ENCODE measurements at regions not wholly inside any gene's neighbourhood (a gene's known extent, or its start where the extent isn't known, plus 50 kb on each side); places are given as distances from the start of the nearest gene placed in this dataset.

- no peak for TF ChIP-seq CTCF (IDR thresholded peaks at IDR 0.05; ENCODE audit: low read depth, low read length, missing control alignments)
- H3K4me3 ChIP-seq (ENCODE audit: low read depth, low read length), result no peak overlapping the region
- no peak for DNase-seq (ENCODE audit: low read depth)
Observed at GRCh38 chr9:126149661-126150060, 177.0 kb upstream of the MVB12B start.

DNA sequence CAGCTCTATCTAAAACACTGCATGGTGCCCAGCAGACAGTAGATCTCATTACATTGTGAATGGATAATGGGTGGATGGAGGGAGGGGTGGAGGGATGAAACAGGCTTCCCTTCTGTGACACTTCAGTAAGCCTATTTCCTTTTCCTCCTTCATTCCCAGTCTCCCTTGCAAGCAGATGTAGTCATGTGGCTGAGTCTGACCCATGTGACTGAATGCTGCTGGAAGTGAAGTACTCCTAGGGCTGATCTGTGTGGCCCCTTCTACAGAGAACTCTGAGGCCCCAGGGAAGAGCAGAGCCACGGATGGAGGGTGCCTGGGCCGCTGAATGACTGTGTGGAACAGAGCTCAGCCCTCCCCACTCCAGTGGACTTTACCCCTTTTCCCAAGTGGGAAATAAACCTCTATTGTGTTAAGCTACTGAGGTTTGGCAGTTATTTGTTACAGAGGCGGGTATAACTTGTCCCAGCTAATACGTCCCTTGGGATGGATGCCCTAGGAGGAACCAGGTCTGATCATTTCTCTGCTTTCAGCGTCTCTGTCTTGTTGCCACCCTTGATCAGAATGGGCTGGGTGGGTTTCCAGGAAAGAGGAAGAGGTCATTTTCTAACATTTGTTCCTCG, 176.1 kb upstream of the MVB12B start:
- no peak overlapping the region for H3K4me3 ChIP-seq (ENCODE audit: low read depth, low read length)
- DNase-seq (ENCODE audit: low read depth), result no peak
- no peak for TF ChIP-seq CTCF (IDR thresholded peaks at IDR 0.05; ENCODE audit: low read depth, low read length, missing control alignments)

DNA sequence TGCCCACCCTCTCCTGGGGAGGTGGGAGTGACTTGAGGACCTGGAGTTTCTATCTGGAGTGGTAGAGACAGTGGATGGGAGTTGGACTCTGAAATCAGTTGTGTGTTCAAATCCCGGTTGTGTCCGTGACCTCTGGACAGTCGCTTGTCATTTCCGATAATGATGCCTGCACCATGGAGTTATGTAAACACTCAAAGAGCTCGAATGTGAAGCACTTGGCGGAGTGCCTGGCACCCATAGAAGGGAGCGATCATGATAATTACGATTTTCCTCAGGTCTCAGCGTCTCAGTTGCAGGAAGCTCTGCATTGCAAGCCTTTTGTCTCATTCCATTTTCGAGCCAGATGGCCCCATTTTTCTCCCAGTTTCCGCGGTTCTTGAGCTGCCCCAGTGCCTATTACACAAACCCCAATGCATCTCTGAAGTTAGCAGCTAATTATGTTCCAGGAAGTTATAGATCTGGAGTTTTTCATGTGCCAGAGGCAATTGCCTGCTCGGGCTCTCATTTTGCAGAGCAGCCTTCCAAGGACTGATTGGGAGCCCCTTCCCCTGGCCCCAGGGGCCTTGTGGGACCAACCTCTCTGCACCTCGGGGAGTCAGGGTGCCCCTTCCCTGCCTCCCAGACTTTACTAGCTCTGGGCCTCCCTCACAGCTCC, 175.5 kb upstream of the MVB12B start:
- no peak for TF ChIP-seq CTCF (IDR thresholded peaks at IDR 0.05; ENCODE audit: low read depth, low read length, missing control alignments)
- H3K4me3 ChIP-seq (ENCODE audit: low read depth, low read length), result no peak overlapping the region
- DNase-seq (ENCODE audit: low read depth), result no peak

- H3K4me3 ChIP-seq (ENCODE audit: low read depth, low read length), result no peak overlapping the region
- no peak for DNase-seq (ENCODE audit: low read depth)
- no peak for TF ChIP-seq CTCF (IDR thresholded peaks at IDR 0.05; ENCODE audit: low read depth, low read length, missing control alignments)
Observed at GRCh38 chr9:126151686-126152134, 174.9 kb upstream of the MVB12B start.

DNA sequence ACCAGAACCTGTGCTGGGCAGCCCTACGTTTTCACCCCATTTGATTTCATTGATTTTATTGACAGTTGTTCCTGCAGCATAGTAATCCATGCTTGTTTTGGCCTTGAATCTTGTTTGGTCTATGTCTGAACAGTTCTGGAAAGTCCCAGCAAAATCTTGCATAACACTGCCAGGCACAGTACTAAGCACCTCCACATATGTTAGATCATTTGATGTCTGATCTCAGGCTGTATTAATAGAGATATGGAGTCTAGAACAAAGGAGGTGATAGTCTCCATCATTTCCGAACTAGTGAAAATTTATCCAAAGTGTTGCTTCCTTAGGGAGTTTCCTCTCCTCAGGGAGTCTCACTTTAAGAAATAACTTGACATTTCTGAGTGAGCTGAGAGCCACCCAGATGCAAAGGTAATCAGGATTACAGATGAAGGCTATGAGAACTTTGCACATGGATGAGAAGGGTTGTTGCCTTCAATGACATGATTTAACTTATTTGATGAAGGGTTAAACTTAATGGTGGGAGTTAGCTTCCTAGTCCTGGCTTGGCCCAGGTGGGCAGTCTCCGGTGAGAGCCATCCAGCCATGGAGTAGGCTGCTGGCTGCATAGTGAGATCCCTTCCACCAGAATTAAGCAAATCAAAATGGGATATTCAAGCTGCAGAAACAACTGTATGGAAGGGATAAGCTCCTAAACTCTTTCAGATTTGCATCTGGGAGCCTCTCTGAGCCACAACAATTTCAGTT, 173.8 kb upstream of the MVB12B start:
- DNase-seq (ENCODE audit: low read depth), result no peak
- TF ChIP-seq CTCF (IDR thresholded peaks at IDR 0.05; ENCODE audit: low read depth, low read length, missing control alignments), result no peak
- no peak overlapping the region for H3K4me3 ChIP-seq (ENCODE audit: low read depth, low read length)

GRCh38 chr9:126153382-126153781, 173.2 kb upstream of the MVB12B start:
- H3K4me3 ChIP-seq (ENCODE audit: low read depth, low read length), result no peak overlapping the region
- no peak for DNase-seq (ENCODE audit: low read depth)
- TF ChIP-seq CTCF (IDR thresholded peaks at IDR 0.05; ENCODE audit: low read depth, low read length, missing control alignments), result no peak
